ENCODE measurements at regions not wholly inside any gene's neighbourhood (a gene's known extent, or its start where the extent isn't known, plus 50 kb on each side); places are given as distances from the start of the nearest gene placed in this dataset.

DNA sequence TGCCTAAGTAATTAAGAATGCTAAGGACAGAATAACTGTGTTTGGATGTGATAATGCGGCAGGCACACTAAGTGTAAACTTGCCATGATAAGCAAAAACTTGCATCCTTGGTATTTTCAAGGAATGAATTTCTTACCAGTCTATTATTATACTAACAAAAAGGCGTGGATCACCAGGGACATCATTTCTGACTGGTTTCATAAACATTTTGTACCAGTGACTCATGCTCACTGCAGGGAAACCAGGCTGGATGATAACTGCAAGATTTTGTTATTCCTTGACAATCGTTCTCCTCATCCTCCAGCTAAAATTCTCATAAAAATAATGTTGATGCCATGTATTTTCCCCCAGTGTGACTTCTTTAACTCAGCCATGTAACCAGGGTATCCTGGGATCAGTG lies 289.5 kb downstream of the CDCA7 start:
- no peak for DNase-seq (ENCODE audit: low read depth in 2 of 2)

DNA sequence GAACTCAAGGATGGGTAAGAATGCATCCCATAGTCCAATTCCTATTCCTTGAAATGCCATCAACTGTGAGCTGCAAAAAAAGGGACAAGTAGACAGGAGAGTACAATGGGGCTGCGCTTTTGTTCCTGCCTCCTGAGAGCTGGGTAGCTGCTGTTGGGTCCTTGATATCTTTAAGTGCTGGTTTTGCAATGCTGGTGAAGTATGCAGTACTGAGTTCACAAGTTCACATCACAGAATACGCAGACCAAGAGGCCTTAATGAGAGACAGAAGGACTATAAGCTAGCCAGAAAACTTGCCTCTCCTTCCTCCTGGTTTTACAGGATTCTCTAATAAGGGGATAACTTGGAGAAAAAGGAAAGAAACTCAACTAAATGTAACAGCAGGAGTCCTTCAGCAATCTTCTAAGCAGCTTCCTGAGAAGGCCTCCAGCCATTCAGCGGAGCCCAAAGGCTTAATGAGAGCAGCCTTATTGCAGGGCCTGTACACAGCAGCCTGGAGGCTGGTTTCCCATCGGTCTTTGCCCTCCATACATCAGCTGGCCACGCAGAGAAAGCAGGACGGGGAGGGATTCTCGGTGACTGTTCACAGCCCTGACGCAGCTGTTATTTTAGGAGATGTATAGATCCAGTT lies 293.1 kb downstream of the CDCA7 start:
- DNase-seq (ENCODE audit: low read depth in 2 of 2) = no peak

DNA sequence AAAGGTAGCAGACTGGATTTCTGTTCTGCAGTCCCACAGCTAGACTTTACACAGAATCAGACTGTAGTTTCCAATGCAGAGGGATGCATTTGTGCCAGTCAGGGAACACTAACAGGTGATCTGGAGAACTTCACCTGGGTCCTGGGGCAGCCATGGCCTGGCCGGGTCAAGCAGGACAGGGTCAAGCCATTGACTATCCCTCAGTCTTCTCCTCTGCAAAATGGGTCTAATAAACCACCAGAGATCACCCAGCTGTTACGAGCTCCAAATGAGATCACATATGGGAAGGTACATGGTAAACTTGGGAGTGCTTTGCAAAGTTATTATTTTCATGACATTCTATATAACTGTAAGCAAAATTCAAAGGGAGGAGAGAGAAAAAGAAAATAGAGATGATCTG lies 294.1 kb downstream of the CDCA7 start:
- DNase-seq (ENCODE audit: low read depth in 2 of 2) = no peak

DNA sequence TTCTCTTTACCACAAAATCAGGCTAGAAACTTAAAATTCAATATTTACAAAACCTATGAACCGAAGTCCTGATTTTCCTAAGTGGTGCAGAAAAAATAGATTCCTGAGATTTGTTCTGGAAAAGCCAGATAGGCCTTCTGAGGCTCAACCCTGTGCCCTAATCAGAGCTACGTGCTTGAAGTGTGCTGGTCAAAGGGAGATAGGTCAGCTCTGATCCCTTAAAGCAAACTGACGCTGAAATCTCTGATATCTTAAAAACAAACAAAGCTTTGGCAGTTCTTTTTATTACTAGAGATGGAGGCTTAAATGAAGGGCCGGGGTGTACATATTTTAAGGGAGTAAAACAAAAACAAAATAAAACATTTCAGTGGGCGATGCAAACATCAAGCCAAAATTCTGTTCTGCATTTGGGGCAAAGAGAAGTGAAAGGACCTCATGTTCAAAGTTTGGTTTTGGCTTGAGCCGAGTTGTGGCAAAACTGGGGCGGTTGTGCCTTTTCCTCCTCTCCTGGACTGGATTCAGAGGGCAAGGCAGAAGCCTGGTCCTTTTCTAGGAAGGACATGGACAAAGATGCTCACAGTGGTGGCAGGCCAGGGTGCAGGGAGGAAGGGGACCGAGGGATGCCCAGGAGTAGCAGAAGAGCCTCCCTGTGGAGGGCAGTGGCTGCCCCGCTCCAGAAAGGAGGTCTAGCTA lies 295.0 kb downstream of the CDCA7 start:
- DNase-seq (ENCODE audit: low read depth in 2 of 2) = no peak

DNA sequence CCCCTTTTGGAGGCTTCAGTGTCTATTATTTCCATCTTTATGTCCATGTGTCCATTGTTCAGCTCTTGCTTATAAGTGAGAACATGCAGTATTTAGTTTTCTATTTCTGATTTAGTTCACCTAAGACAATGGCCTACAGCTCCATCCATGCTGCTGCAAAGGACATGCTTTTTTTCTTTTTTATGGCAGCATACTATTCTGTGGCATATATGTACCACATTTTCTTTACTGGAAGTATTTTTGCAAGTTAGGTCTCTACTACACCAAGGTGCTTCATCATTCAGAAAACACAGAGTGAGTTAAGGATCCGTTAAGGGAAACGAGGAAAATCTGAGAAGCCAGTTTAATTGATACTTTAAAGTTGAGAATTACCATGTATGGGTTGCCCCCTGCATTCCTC lies 297.2 kb downstream of the CDCA7 start:
- no peak for DNase-seq (ENCODE audit: low read depth in 2 of 2)

DNA sequence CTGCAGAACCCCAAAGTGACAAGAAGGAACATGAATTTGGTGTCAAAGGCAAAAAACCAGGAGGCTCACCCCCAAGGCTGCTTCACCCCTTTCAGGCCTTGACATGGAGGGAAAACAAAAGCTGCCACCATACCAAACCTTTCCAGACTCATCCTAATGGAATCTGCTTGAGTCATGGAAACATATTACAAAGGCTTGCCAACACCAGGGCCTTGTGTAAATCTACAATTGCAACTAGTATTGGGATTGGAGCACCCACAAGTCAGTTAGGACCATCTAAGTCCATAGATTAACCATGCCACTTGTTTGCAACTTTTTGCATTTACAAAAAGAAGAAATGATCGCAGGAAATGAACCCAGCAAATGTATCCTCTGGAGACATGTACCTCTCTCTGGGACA lies 297.6 kb downstream of the CDCA7 start:
- DNase-seq (ENCODE audit: low read depth in 2 of 2) = no peak

DNA sequence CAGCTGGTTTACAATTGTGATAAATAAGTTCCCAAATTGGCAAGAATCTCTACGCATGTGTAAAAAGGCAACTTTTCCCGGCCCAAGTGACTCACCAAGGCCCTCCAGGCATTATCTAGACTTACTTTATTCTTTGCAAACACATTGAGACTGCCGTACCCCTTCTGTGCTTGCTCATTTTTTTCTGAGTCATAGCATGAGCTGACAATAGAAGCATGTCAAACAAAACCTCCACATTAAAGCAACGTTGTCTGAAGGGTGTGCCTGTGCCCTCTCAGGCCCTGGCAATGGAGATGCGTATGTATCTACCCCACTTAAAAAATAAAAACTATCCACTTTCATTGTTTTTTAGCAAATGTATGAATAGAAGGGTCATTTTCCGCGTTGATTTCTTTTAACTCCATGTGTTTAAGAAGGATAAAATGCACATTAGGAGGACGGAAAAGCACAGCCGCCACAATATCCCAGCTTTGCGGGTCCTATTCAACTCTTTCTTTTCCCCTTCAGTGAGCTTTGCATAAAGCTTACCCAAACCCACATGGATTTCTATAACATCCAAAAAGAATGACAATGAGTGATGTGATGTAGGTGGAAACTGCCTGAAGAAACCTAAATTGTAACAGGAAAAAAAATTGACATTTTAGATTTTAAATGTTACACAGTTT lies 298.2 kb downstream of the CDCA7 start:
- DNase-seq (ENCODE audit: low read depth in 2 of 2) = no peak

DNA sequence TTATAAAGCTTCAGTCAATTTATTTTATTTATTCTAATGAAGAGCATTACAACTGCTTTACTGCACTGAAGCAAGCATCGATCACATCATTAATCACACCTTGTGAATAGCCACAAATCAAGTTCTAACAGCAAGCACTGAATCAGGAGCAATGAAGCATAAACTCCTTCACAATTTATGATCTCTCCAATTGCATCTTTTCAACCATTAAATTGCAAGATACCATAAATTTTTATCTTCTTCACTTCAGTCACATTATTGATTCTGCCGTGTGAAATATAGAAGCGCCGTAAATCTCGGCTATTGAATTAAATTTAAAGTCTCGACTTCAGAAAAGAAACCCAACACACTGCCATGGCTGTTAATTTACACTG lies 298.7 kb downstream of the CDCA7 start:
- no peak for DNase-seq (ENCODE audit: low read depth in 2 of 2)

DNA sequence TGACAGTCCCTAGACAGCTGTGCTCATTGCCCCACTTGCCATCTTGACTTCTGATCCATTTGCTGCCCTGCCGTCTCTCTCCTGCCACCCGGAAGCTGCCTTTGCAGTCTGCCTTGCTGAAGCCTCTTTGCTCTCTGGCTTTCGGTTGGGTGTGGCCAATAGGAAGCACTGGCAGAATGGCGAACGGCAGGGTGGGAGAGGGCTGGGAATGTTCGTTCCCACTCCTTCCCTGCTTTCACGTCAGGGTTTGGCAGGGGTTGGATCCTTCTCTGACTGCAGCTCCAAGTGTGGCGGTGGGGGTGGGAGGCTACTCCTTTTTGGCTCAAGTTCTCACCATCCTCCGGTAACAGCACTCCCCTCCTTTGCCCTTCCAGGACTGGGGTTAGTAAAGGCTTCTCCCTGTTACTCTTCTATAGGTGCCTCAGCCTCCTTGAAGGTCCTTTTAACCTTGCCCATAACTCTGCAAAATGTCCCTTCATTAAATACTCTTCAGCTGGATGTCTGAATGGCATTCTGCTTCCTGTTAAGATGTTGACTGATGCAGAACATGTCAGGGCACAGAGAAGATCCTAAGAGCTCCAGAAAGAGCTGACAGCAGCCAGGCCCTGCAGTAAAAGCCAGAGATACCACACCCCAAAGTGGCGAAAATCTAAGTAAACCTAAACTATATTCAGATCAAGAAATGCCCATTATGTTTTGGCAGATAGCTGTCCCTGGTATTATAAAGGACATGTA lies 299.7 kb downstream of the CDCA7 start:
- no peak for DNase-seq (ENCODE audit: low read depth in 2 of 2)

DNA sequence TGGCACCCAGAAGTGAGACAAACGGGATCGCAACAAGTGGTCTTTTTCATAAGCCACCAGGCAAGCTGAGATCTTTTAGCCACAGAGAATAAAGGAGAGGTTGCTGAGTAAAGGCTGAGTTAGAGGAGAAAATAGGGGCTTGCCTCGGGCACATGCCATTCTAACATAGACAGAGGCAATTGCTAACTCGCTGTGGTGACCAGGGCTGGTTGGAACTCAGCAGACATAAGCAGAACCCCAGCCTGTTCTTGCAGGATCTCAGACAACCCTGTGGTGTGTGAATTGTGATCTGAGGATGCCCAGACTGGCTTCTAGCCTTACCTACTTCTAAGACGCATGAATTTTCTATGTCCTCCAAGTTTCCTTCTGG lies 300.2 kb downstream of the CDCA7 start:
- no peak for DNase-seq (ENCODE audit: low read depth in 2 of 2)

DNA sequence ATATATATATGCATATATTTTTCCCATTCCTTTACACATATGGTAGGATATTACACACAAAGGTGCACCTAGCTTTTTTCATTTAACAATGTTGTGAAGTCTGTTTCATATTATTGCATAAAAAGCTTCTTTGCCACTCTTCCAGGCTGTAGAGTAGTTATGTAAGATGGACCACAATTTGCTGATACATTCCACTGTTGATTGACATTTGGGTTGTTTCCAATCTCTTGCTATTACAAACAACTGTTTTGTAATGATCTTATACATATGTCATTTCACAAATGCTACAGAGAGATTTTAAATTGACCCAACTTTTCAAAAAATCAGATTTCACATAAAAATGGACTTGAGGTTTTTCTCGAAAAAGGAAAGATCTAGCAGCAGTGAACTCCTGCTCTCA lies 301.4 kb downstream of the CDCA7 start:
- no peak for DNase-seq (ENCODE audit: low read depth in 2 of 2)

DNA sequence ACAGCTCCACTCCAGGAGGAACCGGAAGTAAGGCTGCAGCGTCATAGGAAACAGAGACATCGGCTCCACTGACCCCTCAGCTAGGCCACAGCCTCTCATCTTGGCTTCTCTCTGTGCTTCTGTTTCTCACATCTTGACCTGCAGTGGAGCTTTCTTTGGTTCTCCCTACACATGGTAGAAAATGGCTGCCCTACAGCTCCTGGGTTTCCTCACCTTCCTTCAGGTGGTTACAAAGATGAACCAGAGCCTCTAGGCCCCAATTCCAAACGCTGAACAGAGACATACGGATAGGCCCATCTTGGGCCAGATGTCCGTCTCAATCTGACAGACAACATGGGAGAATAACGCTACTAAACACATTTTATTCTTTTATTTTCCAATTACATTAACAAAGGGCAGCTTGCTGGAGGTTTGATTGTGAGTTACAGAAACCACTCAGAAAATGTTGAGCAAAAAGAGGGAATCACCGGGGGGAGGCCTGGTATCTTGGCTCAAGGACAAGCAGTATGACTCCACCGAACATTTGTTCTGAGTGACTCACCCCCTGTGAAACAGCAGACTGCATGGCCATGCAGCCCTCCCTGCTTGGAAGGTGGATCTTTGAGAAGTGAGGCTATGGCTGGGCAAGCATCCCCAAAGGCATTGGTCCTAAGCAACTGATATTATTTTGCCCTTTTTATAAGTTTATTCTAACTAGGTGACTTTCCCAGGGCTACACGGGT lies 303.5 kb downstream of the CDCA7 start:
- DNase-seq (ENCODE audit: low read depth in 2 of 2) = no peak

DNA sequence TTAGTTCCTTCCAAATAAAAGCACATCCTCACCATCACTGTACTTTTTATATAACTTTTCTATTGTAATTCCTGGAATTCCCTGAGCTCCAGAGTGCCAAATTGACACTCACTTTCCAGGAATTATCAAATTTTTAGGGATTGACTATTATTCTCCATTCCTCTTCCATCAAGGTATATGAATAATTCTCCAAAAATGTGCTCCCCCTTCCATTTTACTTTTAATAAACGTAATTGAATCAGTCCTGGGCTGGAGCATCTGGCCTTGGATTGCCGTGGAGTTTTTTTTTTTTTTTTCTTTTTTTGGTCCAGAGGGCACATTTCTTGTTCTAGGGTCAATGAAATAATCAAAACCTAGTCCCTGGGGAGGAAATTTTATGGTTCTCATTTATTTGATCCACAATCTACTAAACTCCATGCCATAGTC lies 304.3 kb downstream of the CDCA7 start:
- DNase-seq (ENCODE audit: low read depth in 2 of 2) = no peak

DNA sequence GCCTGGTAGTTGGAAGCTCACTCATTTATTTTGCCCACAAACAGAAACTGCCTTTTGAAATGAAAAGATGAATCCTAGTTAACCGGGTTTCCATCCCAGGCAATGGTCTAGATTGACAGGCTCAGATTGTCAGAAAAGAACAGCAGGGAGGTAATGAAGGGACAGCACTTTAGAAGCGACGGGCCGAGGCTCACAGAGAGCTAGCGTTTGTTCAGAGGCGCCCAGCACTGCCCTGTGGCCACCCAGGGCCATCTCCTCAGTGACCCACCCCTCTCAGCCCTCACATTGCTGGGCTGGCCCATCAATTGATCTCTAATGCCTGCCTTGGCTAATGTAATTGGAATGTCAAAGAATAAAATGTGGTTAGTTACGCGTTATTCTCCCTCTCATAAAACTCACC lies 304.8 kb downstream of the CDCA7 start:
- no peak for DNase-seq (ENCODE audit: low read depth in 2 of 2)

DNA sequence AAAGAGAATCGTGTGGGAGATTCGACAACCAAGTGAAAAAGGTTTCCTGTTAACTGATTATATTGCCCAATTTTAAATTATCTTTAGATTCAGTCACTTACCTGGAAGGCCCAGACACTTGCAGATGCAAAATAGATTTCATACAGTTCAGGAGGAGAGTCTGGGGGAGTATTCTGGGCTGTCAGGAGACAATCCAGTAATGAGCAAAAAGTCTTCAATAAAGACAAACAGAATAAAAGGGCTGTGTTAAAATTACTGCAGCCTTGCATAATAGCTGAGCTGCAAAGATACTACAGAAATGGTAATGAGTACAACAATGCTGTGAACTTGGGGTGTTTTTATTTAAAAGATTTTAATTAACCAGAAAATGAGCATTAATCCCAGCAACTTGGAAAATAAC lies 303.6 kb downstream of the SP3 start:
- DNase-seq (ENCODE audit: low read depth in 2 of 2) = no peak

DNA sequence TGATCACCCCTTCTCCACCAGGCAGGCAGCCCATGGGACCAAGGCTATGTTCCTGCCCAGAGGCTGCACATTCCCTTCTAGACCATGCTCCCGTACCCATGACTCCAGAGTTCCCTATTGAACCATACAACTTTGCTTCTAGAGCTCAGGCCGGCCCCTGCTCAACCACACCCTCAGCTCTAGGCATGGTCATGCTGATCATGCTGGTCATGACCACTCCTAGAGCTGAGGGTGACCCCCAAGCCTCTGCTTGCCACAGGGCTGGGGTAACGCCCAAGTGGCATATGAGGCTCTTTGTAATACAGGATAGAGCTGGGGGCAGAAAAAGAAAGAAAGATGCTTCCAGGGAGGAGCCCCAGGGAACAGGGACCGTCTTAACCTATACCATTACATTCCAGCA lies 301.8 kb downstream of the SP3 start:
- DNase-seq (ENCODE audit: low read depth in 2 of 2) = no peak

DNA sequence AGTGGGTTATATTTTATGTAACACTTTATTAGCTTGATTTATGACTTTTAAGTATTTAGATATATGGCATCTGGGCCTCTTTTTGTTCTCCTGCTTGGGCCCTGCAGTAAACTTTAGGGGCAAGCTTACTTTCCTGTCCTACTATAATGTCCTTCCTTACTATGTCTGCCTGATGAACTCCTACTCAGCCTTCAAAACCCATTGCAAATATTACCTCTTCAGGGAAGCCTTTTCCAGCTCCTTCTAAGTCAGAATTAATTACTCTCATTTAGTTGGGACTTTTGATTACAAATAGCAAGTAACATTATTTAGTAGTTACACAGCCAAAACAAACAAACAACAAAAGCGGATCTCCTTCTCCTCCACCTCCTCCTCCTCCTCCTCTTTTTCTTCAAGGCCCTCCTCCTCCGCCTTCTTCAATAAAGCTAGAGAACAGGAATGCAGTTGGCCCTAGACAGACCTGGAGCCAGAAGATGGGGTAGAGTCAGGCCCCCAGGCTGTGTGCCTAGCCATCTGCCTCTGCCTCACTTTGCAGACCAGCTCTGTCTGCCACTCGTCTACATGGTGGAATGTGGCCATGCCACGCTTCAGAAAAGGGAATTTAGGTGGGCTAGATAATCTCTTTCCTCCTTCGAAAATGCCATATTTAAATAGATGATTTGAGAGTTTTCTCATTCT lies 301.2 kb downstream of the SP3 start:
- no peak for DNase-seq (ENCODE audit: low read depth in 2 of 2)

DNA sequence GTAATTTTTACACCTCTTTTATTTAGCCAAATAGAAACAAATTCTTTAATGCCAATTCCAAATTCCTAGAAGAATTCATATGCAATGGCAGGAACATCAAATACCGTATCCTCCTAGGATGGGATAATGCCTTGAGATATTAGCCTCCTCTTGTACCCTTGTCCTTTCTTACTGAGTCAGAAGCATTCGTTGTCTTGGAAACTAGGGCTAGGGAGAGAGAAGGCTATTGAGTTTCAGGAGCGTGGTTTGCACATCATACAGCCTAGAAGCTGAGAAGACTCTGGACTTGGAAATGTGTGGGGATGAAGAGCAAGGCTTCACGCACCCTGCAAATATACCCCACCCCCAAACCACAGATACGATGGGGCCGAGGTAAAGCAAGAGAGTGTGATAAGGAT lies 300.7 kb downstream of the SP3 start:
- DNase-seq (ENCODE audit: low read depth in 2 of 2) = no peak

DNA sequence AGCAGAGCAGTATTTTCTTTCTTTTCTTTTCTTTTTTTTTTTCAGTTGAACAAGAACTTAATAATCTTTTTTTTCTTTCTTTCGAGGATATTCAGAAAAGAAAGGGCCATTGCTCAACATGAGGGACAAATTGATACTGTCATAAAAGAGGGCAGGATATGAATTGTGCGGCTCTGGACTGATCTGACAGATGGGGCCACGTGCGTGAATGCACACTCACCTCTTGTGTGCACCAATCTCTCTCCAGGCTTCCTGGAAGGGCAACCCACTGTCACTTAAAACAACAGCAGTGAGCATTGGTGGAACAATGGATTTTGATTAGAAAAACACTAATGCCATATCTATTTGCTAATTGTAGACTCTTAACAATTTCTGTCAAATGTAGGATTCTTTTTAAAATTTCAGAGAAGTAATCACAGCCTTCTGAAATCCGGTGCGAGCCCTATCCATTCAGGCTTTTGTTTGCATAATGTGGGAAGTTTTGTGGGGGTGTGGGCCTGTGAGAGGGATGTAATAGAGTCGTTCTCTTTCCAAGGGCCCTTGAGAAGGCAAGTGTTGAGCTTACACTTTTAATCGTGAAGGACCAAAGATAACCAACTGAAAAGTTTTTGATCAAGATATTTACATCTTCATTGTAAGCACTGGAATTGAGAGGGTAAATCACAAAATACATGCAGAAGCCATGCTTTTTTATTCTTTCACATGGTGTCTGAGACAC lies 298.8 kb downstream of the SP3 start:
- no peak for DNase-seq (ENCODE audit: low read depth in 2 of 2)

DNA sequence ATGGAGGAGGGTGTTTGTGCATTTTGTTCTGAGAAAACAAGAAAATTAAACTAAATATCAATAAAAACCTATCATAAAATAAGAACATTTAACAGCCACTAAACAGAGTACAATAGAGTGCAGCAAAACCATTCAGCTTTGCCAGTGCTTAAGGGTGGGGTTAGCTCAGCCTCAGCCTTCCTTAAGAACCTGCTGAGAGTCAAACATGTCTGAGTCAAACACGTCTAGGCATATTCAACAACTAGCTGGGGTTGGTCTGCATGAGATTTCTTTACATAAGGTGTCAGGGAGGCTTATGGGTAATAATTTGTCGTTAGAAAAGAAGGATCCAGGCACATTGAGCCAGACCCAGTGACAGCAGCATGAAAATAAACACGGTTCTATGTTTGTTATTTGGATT lies 298.2 kb downstream of the SP3 start:
- DNase-seq (ENCODE audit: low read depth in 2 of 2) = no peak

DNA sequence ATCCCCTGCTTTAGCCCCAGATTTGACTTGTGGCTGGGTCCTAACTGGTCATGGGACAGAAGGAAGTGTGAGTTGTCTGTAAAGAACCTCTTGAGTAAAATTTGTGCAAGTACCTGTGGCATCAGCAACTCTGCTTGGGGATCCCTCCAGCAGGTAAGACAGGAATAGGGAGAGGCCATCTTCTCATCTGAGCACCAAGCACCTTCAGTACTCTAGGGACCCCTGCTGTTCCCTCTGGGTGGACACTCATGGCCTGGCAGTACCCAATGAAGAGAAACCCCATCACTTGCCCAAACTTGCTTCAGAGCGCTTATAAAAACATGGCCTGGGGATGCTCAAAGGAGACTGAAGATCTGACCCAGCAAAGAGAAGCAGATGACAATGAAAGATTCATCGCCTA lies 297.8 kb downstream of the SP3 start:
- DNase-seq (ENCODE audit: low read depth in 2 of 2) = no peak

Measured in stimulated activated CD4-positive, alpha-beta T cell treated with anti-CD3 and anti-CD28 coated beads, Interleukin-1b, Interleukin-23, amount 100 ng/mL, for 1 hour (primary cell).